GM18951 (cell line): ENCODE measurements at regions not wholly inside any gene's neighbourhood (a gene's known extent, or its start where the extent isn't known, plus 50 kb on each side); places are given as distances from the start of the nearest gene placed in this dataset.
"Not testable (repeated sequence)": the region's sequence is repeated elsewhere in the genome, so short reads cannot be mapped to it uniquely, and the experiment has no call there.

Experiments used
- POLR2A ChIP-seq: IDR thresholded peaks from 4 replicates; pipeline ENCODE4 v1.6.1; 2011; ENCODE audit warnings: mild to moderate bottlenecking; ENCODE audit not compliant: insufficient read length, insufficient read depth; ENCODE audit errors: extremely low read depth
- in situ Hi-C: fragments of 300-500 bp; cut with MboI; formaldehyde crosslinking; loops from one replicate; pipeline ENCODE4 v1.12.0; 2022; ENCODE audit warnings: low sequenced_read_pairs, mixed read lengths, inconsistent platforms; ENCODE audit not compliant: unreplicated experiment

GRCh38 chr6:168377856-168378832 is 58.6 kb upstream of the DACT2 start:
- in situ Hi-C loops: no loop called here

GRCh38 chr6:168379579-168379978 is 60.0 kb upstream of the DACT2 start:
- in situ Hi-C loops: not testable (repeated sequence)

More at GRCh38 chr6:168377856-168378832, 58.6 kb upstream of the DACT2 start:
- TF ChIP-seq POLR2A: no peak

- in situ Hi-C loops: not testable (repeated sequence)
Measured at GRCh38 chr6:168380166-168380955, 60.6 kb upstream of the SMOC2 start.

- in situ Hi-C loops: no loop called here
- no peak for TF ChIP-seq POLR2A
Measured at GRCh38 chr6:168380956-168381605, 59.9 kb upstream of the SMOC2 start.

- no peak for TF ChIP-seq POLR2A
- in situ Hi-C loops: no loop called here
Measured at GRCh38 chr6:168381726-168382458, 59.1 kb upstream of the SMOC2 start.

GRCh38 chr6:168383062-168383854 is 57.7 kb upstream of the SMOC2 start:
- in situ Hi-C loops: no loop called here

GRCh38 chr6:168384045-168385036 is 56.6 kb upstream of the SMOC2 start:
- in situ Hi-C loops: no loop called here
- TF ChIP-seq POLR2A: no peak

More at GRCh38 chr6:168383062-168383854, 57.7 kb upstream of the SMOC2 start:
- no peak for TF ChIP-seq POLR2A

- in situ Hi-C loops: no loop called here
- no peak for TF ChIP-seq POLR2A
Measured at GRCh38 chr6:168385037-168385759, 55.8 kb upstream of the SMOC2 start.

- in situ Hi-C loops: no loop called here
- TF ChIP-seq POLR2A: no peak
Measured at GRCh38 chr6:168385858-168386735, 54.9 kb upstream of the SMOC2 start.

GRCh38 chr6:168386973-168387372 is 54.0 kb upstream of the SMOC2 start:
- TF ChIP-seq POLR2A: no peak
- in situ Hi-C loops: no loop called here
